DMS114 treated with DMSO at 0.1 percent for 48 hours (cell line): ENCODE measurements at regions not wholly inside any gene's neighbourhood (a gene's known extent, or its start where the extent isn't known, plus 50 kb on each side); places are given as distances from the start of the nearest gene placed in this dataset.

ENCODE experiments used
- DNase-seq: peaks from one replicate; lab custom pipeline; 2025; ENCODE audit not compliant: unreplicated experiment; lab: John Stamatoyannopoulos, UW

- no peak for DNase-seq
Measured at GRCh38 chr5:4855880-4856279, 284.2 kb upstream of the ADAMTS16 start.

- no peak for DNase-seq
Measured at GRCh38 chr5:4857761-4858160, 282.4 kb upstream of the ADAMTS16 start.

GRCh38 chr5:4859500-4860235, 280.5 kb upstream of the ADAMTS16 start:
- no peak for DNase-seq

GRCh38 chr5:4860631-4861030, 279.5 kb upstream of the ADAMTS16 start:
- no peak for DNase-seq

GRCh38 chr5:4862500-4862899, 277.6 kb upstream of the ADAMTS16 start:
- DNase-seq: peak; percentile 29

- DNase-seq: no peak
Measured at GRCh38 chr5:4866131-4866659, 273.9 kb upstream of the ADAMTS16 start.

GRCh38 chr5:4866817-4867216, 273.3 kb upstream of the ADAMTS16 start:
- DNase-seq: no peak

GRCh38 chr5:4868140-4868735, 271.9 kb upstream of the ADAMTS16 start:
- DNase-seq: peak; percentile 23

- DNase-seq: no peak
Measured at GRCh38 chr5:4873652-4874051, 266.5 kb upstream of the ADAMTS16 start.

- no peak for DNase-seq
Measured at GRCh38 chr5:4874097-4874496, 266.0 kb upstream of the ADAMTS16 start.

GRCh38 chr5:4875942-4876341, 264.2 kb upstream of the ADAMTS16 start:
- no peak for DNase-seq

GRCh38 chr5:4876804-4877203, 263.3 kb upstream of the ADAMTS16 start:
- DNase-seq: no peak

- no peak for DNase-seq
Measured at GRCh38 chr5:4877579-4877978, 262.6 kb upstream of the ADAMTS16 start.

GRCh38 chr5:4879075-4879474, 261.1 kb upstream of the ADAMTS16 start:
- DNase-seq: no peak

GRCh38 chr5:4879693-4880303, 260.3 kb upstream of the ADAMTS16 start:
- DNase-seq: peak; percentile 28

GRCh38 chr5:4880304-4880741, 259.8 kb upstream of the ADAMTS16 start:
- no peak for DNase-seq

GRCh38 chr5:4881366-4882002, 258.6 kb upstream of the ADAMTS16 start:
- no peak for DNase-seq

GRCh38 chr5:4882186-4882585, 257.9 kb upstream of the ADAMTS16 start:
- DNase-seq: no peak

- DNase-seq: no peak
Measured at GRCh38 chr5:4883360-4883759, 256.8 kb upstream of the ADAMTS16 start.

GRCh38 chr5:4893063-4893744, 246.9 kb upstream of the ADAMTS16 start:
- DNase-seq: no peak

GRCh38 chr5:4896328-4896727, 243.8 kb upstream of the ADAMTS16 start:
- DNase-seq: no peak
